LNCAP (cell line): ENCODE measurements at regions not wholly inside any gene's neighbourhood (a gene's known extent, or its start where the extent isn't known, plus 50 kb on each side); places are given as distances from the start of the nearest gene placed in this dataset.
A peak's percentile ranks its signal among the peaks of the same experiment; 100 is the strongest.

Experiments
- CTCF ChIP-seq: fragments of 450-650 bp; IDR thresholded peaks from 2 replicates; pipeline ENCODE4 v1.5.1; 2017; ENCODE audit warnings: mild to moderate bottlenecking

GRCh38 chr15:77874063-77874462 lies 203.4 kb downstream of the TBC1D2B start:
- no peak for TF ChIP-seq CTCF

GRCh38 chr15:77871852-77872371 lies 205.6 kb downstream of the TBC1D2B start:
- peak; percentile 22; the same call in 1 of the 2 replicates for TF ChIP-seq CTCF

GRCh38 chr15:77870195-77871065 lies 207.1 kb downstream of the TBC1D2B start:
- TF ChIP-seq CTCF = peak; percentile 69

- TF ChIP-seq CTCF = no peak
Measured at GRCh38 chr15:77869021-77869895, 208.3 kb downstream of the TBC1D2B start.

GRCh38 chr15:77867266-77868047 lies 210.1 kb downstream of the TBC1D2B start:
- TF ChIP-seq CTCF = no peak

- TF ChIP-seq CTCF = no peak
Measured at GRCh38 chr15:77866596-77867125, 210.8 kb downstream of the TBC1D2B start.

- no peak for TF ChIP-seq CTCF
Measured at GRCh38 chr15:77866186-77866585, 211.3 kb downstream of the TBC1D2B start.
